ENCODE measurements at regions not wholly inside any gene's neighbourhood (a gene's known extent, or its start where the extent isn't known, plus 50 kb on each side); places are given as distances from the start of the nearest gene placed in this dataset.
"Not testable (repeated sequence)": the region's sequence is repeated elsewhere in the genome, so short reads cannot be mapped to it uniquely, and the experiment has no call there.

- DNase-seq (ENCODE audit: low spot score) = no peak
Measured at GRCh38 chr3:71990545-71990944, 205.6 kb upstream of the PROK2 start.

- DNase-seq (ENCODE audit: low spot score) = no peak
Measured at GRCh38 chr3:71989165-71989564, 204.2 kb upstream of the PROK2 start.

- no peak for DNase-seq (ENCODE audit: low spot score)
Measured at GRCh38 chr3:71987828-71988227, 202.9 kb upstream of the PROK2 start.

- no peak for DNase-seq (ENCODE audit: low spot score)
Measured at GRCh38 chr3:71987089-71987735, 202.3 kb upstream of the PROK2 start.

- no peak for DNase-seq (ENCODE audit: low spot score)
Measured at GRCh38 chr3:71986606-71987005, 201.7 kb upstream of the PROK2 start.

- no peak for DNase-seq (ENCODE audit: low spot score)
Measured at GRCh38 chr3:71984843-71985613, 200.1 kb upstream of the PROK2 start.

- no peak for DNase-seq (ENCODE audit: low spot score)
Measured at GRCh38 chr3:71983694-71984093, 198.7 kb upstream of the PROK2 start.

- DNase-seq (ENCODE audit: low spot score) = not testable (repeated sequence)
Measured at GRCh38 chr3:71982506-71983258, 197.7 kb upstream of the PROK2 start.

- no peak for DNase-seq (ENCODE audit: low spot score)
Measured at GRCh38 chr3:71979175-71979574, 194.2 kb upstream of the PROK2 start.

- no peak for DNase-seq (ENCODE audit: low spot score)
Measured at GRCh38 chr3:71978150-71978721, 193.3 kb upstream of the PROK2 start.

- no peak for DNase-seq (ENCODE audit: low spot score)
Measured at GRCh38 chr3:71977525-71977924, 192.6 kb upstream of the PROK2 start.

GRCh38 chr3:71975573-71975972, 190.6 kb upstream of the PROK2 start:
- DNase-seq (ENCODE audit: low spot score) = no peak

GRCh38 chr3:71974786-71975185, 189.8 kb upstream of the PROK2 start:
- DNase-seq (ENCODE audit: low spot score) = no peak

- no peak for DNase-seq (ENCODE audit: low spot score)
Measured at GRCh38 chr3:71973274-71974030, 188.5 kb upstream of the PROK2 start.

- DNase-seq (ENCODE audit: low spot score) = no peak
Measured at GRCh38 chr3:71972031-71972430, 187.1 kb upstream of the PROK2 start.

- no peak for DNase-seq (ENCODE audit: low spot score)
Measured at GRCh38 chr3:71968544-71968943, 183.6 kb upstream of the PROK2 start.

- DNase-seq (ENCODE audit: low spot score) = no peak
Measured at GRCh38 chr3:71966185-71966584, 181.2 kb upstream of the PROK2 start.

GRCh38 chr3:71964170-71964569, 179.2 kb upstream of the PROK2 start:
- DNase-seq (ENCODE audit: low spot score) = no peak

- no peak for DNase-seq (ENCODE audit: low spot score)
Measured at GRCh38 chr3:71962561-71963240, 177.8 kb upstream of the PROK2 start.

GRCh38 chr3:71961891-71962290, 176.9 kb upstream of the PROK2 start:
- no peak for DNase-seq (ENCODE audit: low spot score)

- DNase-seq (ENCODE audit: low spot score) = no peak
Measured at GRCh38 chr3:71961378-71961777, 176.4 kb upstream of the PROK2 start.
